Stimulated activated CD4-positive, alpha-beta T cell treated with anti-CD3 and anti-CD28 coated beads, Interleukin-2, amount 100 ng/mL, for 48 hours (primary cell): ENCODE measurements at regions not wholly inside any gene's neighbourhood (a gene's known extent, or its start where the extent isn't known, plus 50 kb on each side); places are given as distances from the start of the nearest gene placed in this dataset.

Experiments used
- DNase-seq, 2 donors: peaks; one replicate each; pipeline ENCODE4 v3.0.0-alpha.2; 2020

GRCh38 chr2:240209493-240209892 is 69.0 kb upstream of the OTOS start:
- no peak for DNase-seq

- DNase-seq: no peak
These were observed 69.9 kb upstream of the OTOS start for GRCh38 chr2:240210198-240210965.

DNA sequence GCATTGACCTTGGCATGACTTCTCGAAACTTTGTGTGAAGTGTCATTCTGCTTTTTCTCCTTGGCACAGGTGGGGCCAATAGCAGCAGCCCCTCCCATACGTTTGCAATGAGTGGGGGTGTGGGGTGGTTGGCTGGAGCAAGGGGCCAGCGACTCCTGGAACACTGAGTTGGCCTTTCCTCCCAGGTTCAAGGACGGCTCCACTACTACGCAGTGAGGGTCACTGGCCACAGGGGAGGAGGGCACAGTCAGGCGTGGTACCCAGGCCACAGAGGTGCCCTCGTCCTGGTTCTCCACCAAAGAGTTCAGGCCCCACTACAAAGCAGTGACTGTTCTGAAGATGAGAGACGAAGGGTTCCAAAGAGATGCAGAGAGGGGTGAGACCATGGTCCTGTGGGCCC is 70.6 kb upstream of the OTOS start:
- DNase-seq: no peak

- no peak for DNase-seq
These were observed 71.4 kb upstream of the OTOS start for GRCh38 chr2:240211598-240212424.

DNA sequence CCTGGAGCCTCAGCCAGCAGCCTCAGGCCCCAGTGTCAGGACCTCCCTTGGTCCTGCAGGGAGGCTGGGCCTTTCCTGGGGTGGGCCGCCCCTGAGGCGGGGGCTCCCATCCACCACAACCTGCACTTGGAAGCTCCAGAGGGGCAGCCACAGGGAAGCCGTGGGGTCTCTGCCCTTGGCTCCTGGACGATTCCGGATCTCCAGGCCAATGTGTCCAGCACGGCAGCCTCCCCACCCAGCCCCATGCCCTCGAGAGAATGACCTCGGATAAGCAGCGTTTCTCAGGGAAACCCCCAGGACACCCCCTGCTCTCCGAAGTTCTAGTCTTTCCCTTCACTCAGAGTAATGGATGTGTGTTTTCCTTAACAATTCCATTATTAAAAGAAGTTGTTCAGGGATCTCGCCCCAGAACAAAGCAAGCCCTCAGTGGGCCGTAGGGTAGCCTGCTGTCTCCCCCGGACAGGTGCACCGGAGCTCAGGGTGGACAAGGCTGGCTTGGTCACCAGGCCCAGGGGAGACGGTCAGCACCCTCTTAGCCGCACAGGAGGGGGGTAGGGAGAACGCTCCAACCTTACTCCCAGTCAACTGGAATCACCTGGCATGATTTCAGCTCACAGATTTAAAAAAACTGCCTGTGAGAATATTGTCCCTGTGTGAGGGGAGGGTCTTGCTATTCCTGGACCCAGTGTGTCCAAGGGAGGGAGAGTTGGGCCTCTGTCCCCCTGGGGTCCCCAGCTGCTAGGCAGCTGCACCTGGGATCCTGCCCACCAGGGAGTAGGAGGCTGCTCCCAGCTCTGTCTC is 72.2 kb upstream of the OTOS start:
- DNase-seq: no peak

DNA sequence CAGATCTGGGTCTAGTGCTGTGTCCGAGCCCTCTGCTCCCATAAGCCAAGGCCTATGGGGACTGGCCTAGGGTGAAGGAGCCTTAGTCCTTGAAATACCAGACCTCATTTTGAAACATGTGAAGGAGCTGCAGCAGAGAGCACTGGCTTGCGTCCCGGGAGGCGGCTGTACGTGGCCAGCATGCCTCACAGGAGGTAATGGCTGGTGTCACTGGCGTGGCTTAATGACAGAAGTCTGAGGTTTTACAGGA is 72.7 kb upstream of the OTOS start:
- no peak for DNase-seq

DNA sequence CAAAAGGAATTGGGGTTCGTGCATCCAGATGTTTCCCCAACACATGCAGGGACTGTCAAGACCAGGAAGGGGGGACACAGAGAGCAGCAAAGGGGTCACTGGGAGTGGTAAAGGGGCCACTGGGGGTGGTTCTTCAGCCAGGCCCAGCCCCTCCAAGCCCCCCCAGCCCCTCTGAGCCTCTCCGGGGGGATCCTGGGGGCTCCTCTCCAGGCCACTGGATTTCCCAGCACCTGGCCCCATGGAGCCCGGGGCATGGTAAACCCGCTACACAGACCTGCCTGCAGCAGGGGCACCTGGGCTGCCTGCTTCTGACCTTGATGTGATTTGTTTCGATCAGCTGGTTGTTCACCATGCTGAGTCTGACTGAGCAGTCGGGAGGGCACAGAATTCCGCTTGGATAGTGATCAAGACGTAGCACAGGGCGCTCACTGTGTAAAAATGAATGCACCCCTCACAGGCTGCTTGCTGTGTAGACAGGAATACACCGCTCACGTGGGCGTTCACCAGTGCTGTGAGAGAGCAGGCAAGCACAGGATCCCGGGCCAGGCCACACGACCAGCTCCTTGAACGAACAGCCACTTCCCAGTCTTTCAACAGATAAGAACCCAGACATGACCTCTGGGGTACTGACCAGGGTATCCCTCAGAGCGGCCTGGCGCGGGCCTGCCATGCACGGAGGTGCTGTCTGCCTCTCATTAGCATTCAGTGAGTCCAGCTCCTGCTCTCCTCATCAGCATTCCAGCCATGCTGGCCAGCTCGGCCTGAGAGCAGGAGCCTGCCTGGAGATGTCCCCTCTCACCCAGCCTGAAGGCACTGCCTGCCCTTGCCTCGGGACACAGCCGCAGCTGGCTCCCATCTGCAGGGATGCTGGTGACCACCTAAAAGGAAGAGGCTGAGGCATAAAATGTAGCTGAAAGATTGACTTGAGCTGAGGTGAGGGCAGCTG is 73.3 kb upstream of the OTOS start:
- no peak for DNase-seq

- no peak for DNase-seq
These were observed 74.6 kb upstream of the OTOS start for GRCh38 chr2:240214790-240215675.

DNA sequence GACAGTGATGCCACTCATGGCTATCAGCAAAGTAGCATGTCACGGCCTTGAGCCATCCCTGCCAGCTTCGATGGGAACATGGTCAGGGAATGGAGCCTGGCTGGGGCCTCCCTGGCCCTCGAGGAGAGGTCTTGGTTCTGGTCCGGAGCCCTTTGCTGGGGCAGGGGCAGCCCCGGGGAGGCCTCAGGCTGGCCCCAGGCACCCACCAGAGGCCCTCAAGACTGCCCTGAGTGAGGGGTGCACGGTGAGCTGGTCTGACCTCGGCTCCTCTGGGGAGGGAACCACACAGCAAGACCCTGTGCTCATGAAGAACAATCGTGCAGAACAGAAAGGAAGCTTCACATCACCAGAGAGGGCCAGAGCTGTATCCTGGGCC is 75.2 kb upstream of the OTOS start:
- no peak for DNase-seq

DNA sequence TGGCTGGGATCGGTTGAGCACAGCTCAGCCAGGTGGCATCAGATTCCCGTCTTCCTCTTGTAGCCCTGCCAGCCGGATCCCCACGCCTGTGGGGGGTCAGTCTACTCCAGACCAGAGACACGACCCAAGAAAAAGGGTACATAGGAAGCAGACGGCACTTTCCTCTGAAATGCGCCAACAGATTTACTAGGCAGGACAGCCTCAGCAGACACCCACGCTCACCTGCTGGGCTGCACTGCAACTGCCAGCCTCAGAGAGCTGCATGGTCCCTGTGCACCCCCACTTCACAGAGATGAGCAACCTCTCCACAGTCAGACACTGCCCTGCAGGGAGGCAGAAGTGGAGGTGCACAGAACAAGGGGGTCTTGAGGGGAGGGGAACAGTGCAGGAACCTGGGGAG is 75.7 kb upstream of the OTOS start:
- DNase-seq: no peak

- DNase-seq: no peak
These were observed 77.2 kb upstream of the OTOS start for GRCh38 chr2:240217431-240218301.

- DNase-seq: no peak
These were observed 78.9 kb upstream of the OTOS start for GRCh38 chr2:240219208-240219890.

- no peak for DNase-seq
These were observed 79.9 kb upstream of the OTOS start for GRCh38 chr2:240220371-240220770.

GRCh38 chr2:240223631-240224030 is 83.2 kb upstream of the OTOS start:
- no peak for DNase-seq

GRCh38 chr2:240224676-240225075 is 84.2 kb upstream of the OTOS start:
- no peak for DNase-seq

GRCh38 chr2:240225131-240225530 is 84.7 kb upstream of the OTOS start:
- no peak for DNase-seq

GRCh38 chr2:240225660-240226475 is 85.4 kb upstream of the OTOS start:
- DNase-seq: no peak

DNA sequence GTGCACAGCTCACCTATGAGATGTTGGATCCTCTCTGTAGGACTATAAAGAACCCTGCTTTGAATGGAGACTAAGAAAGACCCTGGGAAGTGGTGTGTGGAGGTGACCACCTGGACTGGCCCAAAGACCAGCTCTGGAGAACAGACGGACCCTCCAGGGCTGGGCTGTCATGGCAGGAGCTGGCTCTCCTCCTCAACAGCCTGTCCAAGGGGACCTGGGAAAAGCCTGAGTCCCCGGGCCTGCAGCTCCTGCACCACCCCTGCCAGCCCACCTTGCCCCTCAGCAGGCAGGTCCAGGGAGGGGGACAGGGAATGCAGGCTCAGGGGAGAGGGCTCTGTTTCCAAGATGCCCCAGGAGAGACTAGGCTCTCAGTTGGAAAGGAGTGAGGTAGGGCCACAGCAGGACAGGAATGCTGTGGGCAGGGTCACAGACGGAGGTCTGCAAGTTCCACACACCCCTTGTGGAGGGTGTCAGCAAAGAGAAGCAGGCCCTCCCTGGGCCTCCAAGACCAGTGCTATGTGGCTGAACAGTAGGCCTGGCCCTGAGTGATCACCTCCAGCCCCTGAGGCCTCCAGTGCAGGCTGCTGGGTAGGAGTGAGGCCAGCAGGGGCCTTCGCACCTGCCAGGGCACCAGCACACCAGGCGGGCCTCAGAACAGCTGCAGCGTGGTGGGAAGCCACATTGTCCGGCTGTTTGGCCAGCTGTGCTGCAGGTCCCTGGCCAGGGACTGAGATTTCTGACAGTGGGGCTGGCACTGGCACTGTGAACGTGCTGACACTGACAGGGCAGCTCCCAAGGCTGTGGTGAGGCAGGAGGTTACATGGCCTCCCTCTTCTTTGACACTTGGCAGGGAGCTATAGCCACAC is 86.4 kb upstream of the OTOS start:
- no peak for DNase-seq
